ENCODE measurements at regions not wholly inside any gene's neighbourhood (a gene's known extent, or its start where the extent isn't known, plus 50 kb on each side); places are given as distances from the start of the nearest gene placed in this dataset.

GRCh38 chr10:121091961-121092719 is 241.0 kb downstream of the WDR11 start:
- TF ChIP-seq GATA2 (CRISPR knock-in tag; IDR thresholded peaks at IDR 0.05) (no peak), CTCF (IDR thresholded peaks at IDR 0.05) (no peak), YY1 (IDR thresholded peaks at IDR 0.05; ENCODE audit: low read depth) (no peak), SMC3 (IDR thresholded peaks at IDR 0.05; ENCODE audit: low read depth, low read length) (no peak), RAD21 (IDR thresholded peaks at IDR 0.05; ENCODE audit: low read length) (no peak), MAX (IDR thresholded peaks at IDR 0.05; ENCODE audit: low read depth) (no peak), EZH2phosphoT487 (IDR thresholded peaks at IDR 0.05; ENCODE audit: borderline replicate concordance, low read depth) (no peak), FOXJ3 (CRISPR knock-in tag; IDR thresholded peaks at IDR 0.05) (no peak), MEF2A (IDR thresholded peaks at IDR 0.05; ENCODE audit: borderline replicate concordance, low read depth) (no peak), NRF1 (IDR thresholded peaks at IDR 0.05; ENCODE audit: low read depth, low read length) (no peak)

Data from SK-N-SH (cell line).